ENCODE measurements at regions not wholly inside any gene's neighbourhood (a gene's known extent, or its start where the extent isn't known, plus 50 kb on each side); places are given as distances from the start of the nearest gene placed in this dataset.
"Not testable (repeated sequence)": the region's sequence is repeated elsewhere in the genome, so short reads cannot be mapped to it uniquely, and the experiment has no call there.

- H3K27me3 Mint-ChIP-seq, result peaks cover 9 to 20% of the 10 kb centered on the region in 2 donors
These were observed 175.6 kb upstream of the RASGRP1 start for GRCh38 chr15:38740206-38740605.

GRCh38 chr15:38743147-38743546, 178.5 kb upstream of the RASGRP1 start:
- Mint-ChIP-seq H3K4me1 (no peaks in the 10 kb centered on the region), H3K27me3 (peaks cover 16 to 17% of the 10 kb centered on the region in 2 donors), H3K36me3 (no peaks in the 10 kb centered on the region), H3K27ac (no peak overlapping the region), H3K4me3 (no peak overlapping the region), H3K9me3 (no peaks in the 10 kb centered on the region)
- DNase-seq (no peak), ATAC-seq (replicated peaks) (no peak)

More at GRCh38 chr15:38740206-38740605, 175.6 kb upstream of the RASGRP1 start:
- ATAC-seq (replicated peaks) (no peak), DNase-seq (no peak)
- no peaks in the 10 kb centered on the region for H3K4me1 Mint-ChIP-seq
- no peak overlapping the region for H3K4me3 Mint-ChIP-seq
- no peaks in the 10 kb centered on the region for H3K36me3 Mint-ChIP-seq
- no peak overlapping the region for H3K27ac Mint-ChIP-seq
- no peaks in the 10 kb centered on the region for H3K9me3 Mint-ChIP-seq

DNA sequence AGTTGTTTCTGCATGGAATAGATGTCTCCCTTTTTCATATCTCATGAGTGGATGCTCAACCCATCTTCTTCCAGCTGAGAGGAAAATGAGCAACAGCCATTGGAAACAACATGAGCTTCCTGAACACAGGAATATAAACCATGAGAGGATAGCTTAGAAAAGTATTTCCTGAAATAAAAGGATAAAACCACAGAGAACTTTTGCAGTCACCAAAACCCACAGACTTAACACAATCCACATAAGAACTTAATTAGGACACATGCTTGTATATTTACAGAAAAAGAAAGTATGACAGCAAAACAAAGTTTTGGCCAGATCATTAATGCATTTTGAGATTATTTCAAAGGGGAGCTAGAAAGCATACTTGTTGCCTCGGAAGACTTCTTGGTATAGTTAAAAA, 180.5 kb upstream of the RASGRP1 start:
- DNase-seq (no peak), ATAC-seq (replicated peaks) (no peak)
- no peaks in the 10 kb centered on the region for H3K9me3 Mint-ChIP-seq
- H3K27ac Mint-ChIP-seq, result no peak overlapping the region
- no peaks in the 10 kb centered on the region for H3K4me1 Mint-ChIP-seq
- H3K27me3 Mint-ChIP-seq, result peaks cover 20 to 22% of the 10 kb centered on the region in 2 donors
- no peaks in the 10 kb centered on the region for H3K36me3 Mint-ChIP-seq
- H3K4me3 Mint-ChIP-seq, result no peak overlapping the region

- Mint-ChIP-seq H3K4me3 (no peak overlapping the region), H3K27ac (no peak overlapping the region), H3K27me3 (peaks cover 20 to 23% of the 10 kb centered on the region in 2 donors), H3K9me3 (no peaks in the 10 kb centered on the region), H3K4me1 (no peaks in the 10 kb centered on the region), H3K36me3 (no peaks in the 10 kb centered on the region)
- no peak for DNase-seq
- ATAC-seq (replicated peaks), result no peak
These were observed 181.0 kb upstream of the RASGRP1 start for GRCh38 chr15:38745626-38746025.

DNA sequence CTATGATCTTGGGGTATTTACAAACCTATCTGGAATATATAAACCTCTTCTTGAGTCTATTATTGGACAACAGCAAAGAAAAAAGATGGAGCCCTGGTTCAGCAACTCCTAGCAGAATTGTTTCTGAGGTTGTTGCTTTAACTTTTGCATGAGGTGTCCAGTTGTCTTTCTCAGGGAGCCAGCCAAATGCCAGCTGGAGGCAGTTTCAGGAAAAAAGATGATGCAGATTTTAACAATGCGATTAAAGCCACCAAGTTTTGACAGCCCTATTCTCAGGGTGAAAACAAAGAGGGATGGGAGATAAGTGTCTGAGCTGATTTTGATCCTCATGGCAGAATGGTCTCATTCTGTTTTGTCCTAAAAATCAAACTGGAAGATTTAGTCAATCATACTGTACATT, 181.6 kb upstream of the RASGRP1 start:
- Mint-ChIP-seq H3K4me3 (no peak overlapping the region), H3K9me3 (no peaks in the 10 kb centered on the region), H3K27me3 (peaks cover 20 to 29% of the 10 kb centered on the region in 2 donors), H3K36me3 (no peaks in the 10 kb centered on the region), H3K4me1 (no peaks in the 10 kb centered on the region), H3K27ac (no peak overlapping the region)
- ATAC-seq (replicated peaks) (no peak), DNase-seq (no peak)

DNA sequence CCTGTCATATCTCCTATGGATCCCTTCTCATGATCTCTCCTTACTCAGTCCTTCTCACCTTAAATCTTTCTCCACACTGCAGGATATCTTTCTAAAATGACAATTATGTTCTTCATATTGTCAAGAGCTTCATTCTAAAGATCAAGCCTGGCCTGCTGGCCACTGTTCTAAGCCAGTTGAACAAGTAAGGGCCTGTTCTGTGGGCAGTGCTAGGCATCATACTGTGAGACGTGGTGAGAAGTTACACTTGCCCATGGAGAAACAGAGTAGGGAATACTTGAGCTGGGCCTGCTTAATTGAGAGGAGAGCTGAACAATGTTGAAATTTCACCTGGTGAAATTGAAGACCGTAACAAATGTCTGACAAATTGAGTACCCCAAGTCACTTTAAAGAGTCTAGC, 184.1 kb upstream of the RASGRP1 start:
- DNase-seq, result no peak
- peaks cover 23 to 46% of the 10 kb centered on the region in 2 donors for H3K27me3 Mint-ChIP-seq
- H3K9me3 Mint-ChIP-seq, result no peaks in the 10 kb centered on the region
- no peak for ATAC-seq (replicated peaks)
- H3K27ac Mint-ChIP-seq, result no peak overlapping the region
- no peak overlapping the region for H3K4me3 Mint-ChIP-seq
- H3K36me3 Mint-ChIP-seq, result no peaks in the 10 kb centered on the region
- H3K4me1 Mint-ChIP-seq, result no peaks in the 10 kb centered on the region

DNA sequence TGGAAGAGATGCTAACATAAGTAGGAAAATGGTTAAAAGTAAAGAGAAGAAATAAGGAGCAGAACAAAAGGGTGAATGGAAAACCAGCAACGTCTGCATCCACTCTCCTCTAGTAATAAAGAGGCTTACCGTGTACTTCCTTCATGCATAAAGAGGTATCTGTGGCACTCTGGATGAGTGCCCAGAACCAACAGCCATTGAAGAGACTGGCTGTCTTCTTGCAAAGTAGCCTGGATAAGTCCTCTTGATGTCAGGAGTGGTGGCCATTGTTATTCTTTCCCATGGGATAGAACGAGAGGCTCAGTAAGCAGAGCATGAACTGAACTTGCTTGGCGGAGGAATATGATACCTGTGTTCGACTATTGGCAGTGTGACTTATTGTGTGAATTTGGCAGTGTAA, 186.2 kb upstream of the RASGRP1 start:
- Mint-ChIP-seq H3K4me1 (no peaks in the 10 kb centered on the region), H3K27me3 (peaks cover 18 to 49% of the 10 kb centered on the region in 2 donors), H3K4me3 (no peak overlapping the region), H3K9me3 (no peaks in the 10 kb centered on the region), H3K27ac (no peak overlapping the region), H3K36me3 (no peaks in the 10 kb centered on the region)
- DNase-seq, result no peak
- ATAC-seq (replicated peaks), result no peak

DNA sequence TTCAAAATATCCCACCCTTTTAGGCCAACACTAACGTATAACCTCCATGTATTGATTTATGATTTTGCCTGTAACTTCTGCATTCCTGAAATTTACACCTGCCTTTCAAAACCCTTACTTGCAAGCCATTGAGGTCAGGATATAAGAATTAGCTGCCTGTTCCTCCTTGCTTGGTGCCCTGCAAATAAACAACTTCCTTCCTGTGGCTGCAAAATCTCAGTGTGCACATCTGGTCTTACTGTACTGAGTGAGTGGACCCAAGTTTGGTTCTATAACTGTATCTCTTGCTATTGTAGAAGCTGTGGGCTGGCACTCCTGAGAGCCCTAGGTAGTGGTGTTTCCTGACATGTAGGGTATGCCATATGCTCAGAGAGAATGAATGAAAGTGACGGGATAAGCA, 191.1 kb upstream of the RASGRP1 start:
- DNase-seq (no peak), ATAC-seq (replicated peaks) (no peak)
- peaks cover 20 to 39% of the 10 kb centered on the region in 2 donors for H3K27me3 Mint-ChIP-seq
- no peaks in the 10 kb centered on the region for H3K36me3 Mint-ChIP-seq
- no peaks in the 10 kb centered on the region for H3K9me3 Mint-ChIP-seq
- H3K4me1 Mint-ChIP-seq, result no peaks in the 10 kb centered on the region
- H3K27ac Mint-ChIP-seq, result no peak overlapping the region
- H3K4me3 Mint-ChIP-seq, result no peak overlapping the region

DNA sequence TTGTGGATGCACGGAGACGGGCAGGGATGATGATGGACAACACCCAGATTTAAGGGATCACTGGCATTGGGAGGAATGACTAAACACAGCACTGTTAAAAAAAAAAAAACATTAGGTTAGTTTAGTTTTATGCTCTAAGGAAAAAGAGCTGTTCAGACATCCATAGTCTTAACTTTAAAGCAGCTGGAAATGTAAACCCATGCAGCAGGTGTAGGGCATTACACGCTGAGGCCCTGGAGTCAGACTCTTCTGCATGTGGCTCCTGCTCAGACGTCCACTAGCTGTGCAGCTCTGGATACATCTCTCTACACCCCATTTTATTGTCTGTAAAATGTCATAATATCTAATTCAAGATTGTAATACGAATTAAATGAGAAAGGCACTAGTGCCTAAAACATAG, 191.8 kb upstream of the RASGRP1 start:
- DNase-seq (no peak), ATAC-seq (replicated peaks) (no peak)
- Mint-ChIP-seq H3K9me3 (no peaks in the 10 kb centered on the region), H3K27me3 (peaks cover 20 to 32% of the 10 kb centered on the region in 2 donors), H3K36me3 (no peaks in the 10 kb centered on the region), H3K4me3 (no peak overlapping the region), H3K4me1 (no peaks in the 10 kb centered on the region), H3K27ac (no peak overlapping the region)

DNA sequence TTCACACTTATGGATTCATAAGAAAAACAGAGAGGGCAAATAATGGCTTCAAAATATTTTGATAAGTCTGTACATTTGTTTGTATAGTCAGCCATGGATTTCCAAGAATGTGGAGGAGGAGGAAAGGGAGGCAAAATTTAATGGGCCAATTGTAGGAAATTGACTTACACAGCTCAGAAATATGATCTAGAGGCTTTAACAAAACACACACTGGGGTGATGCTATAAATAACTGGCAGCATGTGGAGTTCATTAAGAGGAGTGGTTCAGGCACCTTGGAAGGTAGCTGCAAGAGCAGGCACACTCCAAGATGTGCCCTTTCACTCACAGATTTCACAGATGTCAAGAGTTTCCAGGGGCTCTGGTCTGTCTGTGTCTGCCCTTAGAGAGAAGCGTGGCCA, 193.4 kb upstream of the RASGRP1 start:
- no peaks in the 10 kb centered on the region for H3K4me1 Mint-ChIP-seq
- H3K9me3 Mint-ChIP-seq, result no peaks in the 10 kb centered on the region
- H3K27ac Mint-ChIP-seq, result no peak overlapping the region
- peaks cover 13 to 20% of the 10 kb centered on the region in 2 donors for H3K27me3 Mint-ChIP-seq
- H3K36me3 Mint-ChIP-seq, result no peaks in the 10 kb centered on the region
- no peak for ATAC-seq (replicated peaks)
- H3K4me3 Mint-ChIP-seq, result no peak overlapping the region
- DNase-seq, result no peak

DNA sequence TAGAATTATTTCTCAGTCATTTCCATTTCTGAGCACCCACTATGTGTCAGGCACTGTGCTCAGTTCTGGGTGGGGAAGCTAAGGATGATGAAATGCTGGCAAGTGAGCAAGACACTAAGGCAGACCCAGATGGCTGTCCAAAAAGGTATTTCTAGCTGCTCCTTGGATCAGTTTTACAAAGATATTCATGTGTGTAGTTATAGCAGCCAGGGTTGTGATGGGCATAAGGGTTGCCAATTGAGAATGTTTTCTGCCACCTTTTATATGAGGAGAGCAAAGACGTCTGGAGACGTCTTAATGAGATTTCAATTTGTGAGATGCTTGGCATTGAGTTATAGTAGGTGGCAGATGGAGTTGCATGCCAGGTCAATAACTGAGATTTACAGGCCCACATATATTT, 197.1 kb upstream of the RASGRP1 start:
- ATAC-seq (replicated peaks) (no peak), DNase-seq (no peak)
- Mint-ChIP-seq H3K27me3 (peaks cover 4 to 7% of the 10 kb centered on the region in 2 donors), H3K4me3 (no peak overlapping the region), H3K9me3 (no peaks in the 10 kb centered on the region), H3K4me1 (no peaks in the 10 kb centered on the region), H3K27ac (no peak overlapping the region), H3K36me3 (no peaks in the 10 kb centered on the region)

GRCh38 chr15:38768970-38769369, 204.4 kb upstream of the RASGRP1 start:
- Mint-ChIP-seq H3K9me3 (peaks cover 0 to 4% of the 10 kb centered on the region in 2 donors), H3K4me1 (no peaks in the 10 kb centered on the region), H3K27me3 (peaks cover 0 to 11% of the 10 kb centered on the region in 2 donors), H3K36me3 (no peaks in the 10 kb centered on the region), H3K4me3 (no peak overlapping the region), H3K27ac (no peak overlapping the region)
- DNase-seq (no peak), ATAC-seq (replicated peaks) (no peak)

GRCh38 chr15:38769492-38769891, 204.9 kb upstream of the RASGRP1 start:
- H3K4me3 Mint-ChIP-seq, result no peak overlapping the region
- DNase-seq, result no peak
- peaks cover 2 to 4% of the 10 kb centered on the region in 2 donors for H3K9me3 Mint-ChIP-seq
- no peak for ATAC-seq (replicated peaks)
- H3K27ac Mint-ChIP-seq, result no peak overlapping the region
- no peaks in the 10 kb centered on the region for H3K4me1 Mint-ChIP-seq
- peaks cover 0 to 11% of the 10 kb centered on the region in 2 donors for H3K27me3 Mint-ChIP-seq
- no peaks in the 10 kb centered on the region for H3K36me3 Mint-ChIP-seq

- not testable (repeated sequence) for H3K36me3 Mint-ChIP-seq; H3K4me1 Mint-ChIP-seq; H3K9me3 Mint-ChIP-seq; H3K4me3 Mint-ChIP-seq; H3K27ac Mint-ChIP-seq; DNase-seq; ATAC-seq (replicated peaks)
- peaks cover 17 to 19% of the 10 kb centered on the region in 2 donors for H3K27me3 Mint-ChIP-seq
These were observed 209.5 kb upstream of the RASGRP1 start for GRCh38 chr15:38774076-38774475.

DNA sequence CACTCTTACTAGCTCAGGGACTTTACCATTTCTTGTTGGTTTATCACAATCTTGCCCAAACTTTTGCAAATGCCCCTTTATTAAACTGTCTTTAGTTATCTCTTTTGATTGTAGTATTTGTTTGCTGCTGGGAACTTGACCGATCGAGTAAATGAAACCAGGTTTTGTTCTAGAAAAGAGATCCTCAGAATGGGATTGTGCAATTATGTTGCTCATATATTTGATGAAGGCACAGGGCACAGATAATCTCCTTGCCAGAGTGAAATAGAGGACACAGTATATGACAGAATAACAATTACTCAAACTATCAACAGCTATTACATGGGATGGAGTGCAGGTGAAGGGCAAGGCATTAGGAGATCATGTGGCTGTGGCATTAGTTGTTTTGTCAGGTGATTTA, 216.6 kb upstream of the RASGRP1 start:
- H3K27ac Mint-ChIP-seq, result no peak overlapping the region
- no peak for DNase-seq
- no peaks in the 10 kb centered on the region for H3K36me3 Mint-ChIP-seq
- H3K4me1 Mint-ChIP-seq, result no peaks in the 10 kb centered on the region
- no peak for ATAC-seq (replicated peaks)
- H3K9me3 Mint-ChIP-seq, result peaks cover 0 to 3% of the 10 kb centered on the region in 2 donors
- no peak overlapping the region for H3K4me3 Mint-ChIP-seq
- peaks cover 26 to 34% of the 10 kb centered on the region in 2 donors for H3K27me3 Mint-ChIP-seq

- no peaks in the 10 kb centered on the region for H3K4me1 Mint-ChIP-seq
- no peak for ATAC-seq (replicated peaks)
These were observed 217.5 kb upstream of the RASGRP1 start for GRCh38 chr15:38782156-38782555.

More at GRCh38 chr15:38782156-38782555, 217.5 kb upstream of the RASGRP1 start:
- peaks cover 0 to 3% of the 10 kb centered on the region in 2 donors for H3K9me3 Mint-ChIP-seq
- H3K27me3 Mint-ChIP-seq, result peaks cover 19 to 32% of the 10 kb centered on the region in 2 donors
- no peak overlapping the region for H3K4me3 Mint-ChIP-seq
- no peak for DNase-seq
- no peak overlapping the region for H3K27ac Mint-ChIP-seq
- no peaks in the 10 kb centered on the region for H3K36me3 Mint-ChIP-seq

Measured in stimulated activated naive B cell treated with anti-CD40 and anti-IgM and Interleukin-4, amounts not matched to agents 10 μg/mL and 1 μg/mL and 100 μg/mL, for 72 hours (primary cell).